ENCODE measurements at regions not wholly inside any gene's neighbourhood (a gene's known extent, or its start where the extent isn't known, plus 50 kb on each side); places are given as distances from the start of the nearest gene placed in this dataset.

DNA sequence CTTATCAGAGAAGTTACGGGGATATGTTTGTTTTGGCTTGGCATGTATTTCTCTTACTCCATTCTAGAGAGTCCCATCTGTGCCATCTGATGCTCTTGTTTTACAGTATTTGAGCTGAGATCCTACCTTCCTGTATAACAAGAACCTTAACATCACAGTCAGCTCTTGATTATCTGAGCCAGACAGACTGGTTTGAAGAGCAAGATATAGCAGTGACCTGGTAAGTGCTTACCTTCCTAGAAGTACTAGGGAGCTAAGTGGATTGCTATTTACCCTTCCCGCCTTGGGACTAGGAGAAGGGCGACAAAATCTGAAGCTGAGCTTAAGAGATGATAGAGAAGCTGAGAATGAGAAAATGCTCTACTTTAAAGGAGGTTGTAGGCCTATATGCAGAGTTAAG lies 235.3 kb downstream of the CSNK2A3 start:
- Mint-ChIP-seq H3K36me3 (ENCODE audit: low read depth) (peaks cover 2% of the 10 kb centered on the region), H3K4me3 (no peak overlapping the region), H3K4me1 (ENCODE audit: low read depth) (peaks cover 3% of the 10 kb centered on the region), H3K27me3 (ENCODE audit: low read depth) (no peaks in the 10 kb centered on the region), H3K9me3 (peaks cover 7% of the 10 kb centered on the region), H3K27ac (no peak overlapping the region)
- no peak for DNase-seq
- intact Hi-C loops (cut with micrococcal nuclease): no loop called here
- CTCF ChIA-PET: interaction anchor here (0.5 kb wide), 1 partner anchor 377 kb away, joined by 5 read pairs; no protein-coding TSS in a partner anchor

DNA sequence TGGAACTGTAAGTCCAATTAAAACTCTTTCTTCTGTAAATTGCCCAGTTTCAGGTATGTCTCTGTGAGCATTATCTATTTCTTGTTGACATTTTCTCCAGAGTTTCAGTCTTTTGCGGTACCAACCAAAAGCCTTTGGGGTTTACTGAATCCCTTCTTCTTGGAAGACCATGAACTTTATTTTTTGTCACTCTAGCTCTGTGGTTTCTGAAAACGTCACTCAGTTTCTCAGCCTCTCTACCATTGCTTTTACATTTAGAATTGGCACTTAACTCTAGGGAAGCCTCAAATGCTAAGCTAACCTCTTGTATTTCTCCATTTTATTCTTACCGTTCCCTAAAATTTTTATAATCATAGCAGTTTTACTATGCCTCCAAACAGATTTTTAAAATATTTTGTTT lies 237.6 kb downstream of the CSNK2A3 start:
- H3K27ac Mint-ChIP-seq: no peak overlapping the region
- peaks cover 2% of the 10 kb centered on the region for H3K36me3 Mint-ChIP-seq (ENCODE audit: low read depth)
- CTCF ChIA-PET: interaction anchor here (0.7 kb wide), 1 partner anchor 24 kb away, joined by 9 read pairs; no protein-coding TSS in a partner anchor
- intact Hi-C loops (cut with micrococcal nuclease): no loop called here
- no peak for DNase-seq
- H3K4me3 Mint-ChIP-seq: no peak overlapping the region
- H3K27me3 Mint-ChIP-seq (ENCODE audit: low read depth): no peaks in the 10 kb centered on the region
- peaks cover 7% of the 10 kb centered on the region for H3K9me3 Mint-ChIP-seq
- H3K4me1 Mint-ChIP-seq (ENCODE audit: low read depth): peaks cover 3% of the 10 kb centered on the region

DNA sequence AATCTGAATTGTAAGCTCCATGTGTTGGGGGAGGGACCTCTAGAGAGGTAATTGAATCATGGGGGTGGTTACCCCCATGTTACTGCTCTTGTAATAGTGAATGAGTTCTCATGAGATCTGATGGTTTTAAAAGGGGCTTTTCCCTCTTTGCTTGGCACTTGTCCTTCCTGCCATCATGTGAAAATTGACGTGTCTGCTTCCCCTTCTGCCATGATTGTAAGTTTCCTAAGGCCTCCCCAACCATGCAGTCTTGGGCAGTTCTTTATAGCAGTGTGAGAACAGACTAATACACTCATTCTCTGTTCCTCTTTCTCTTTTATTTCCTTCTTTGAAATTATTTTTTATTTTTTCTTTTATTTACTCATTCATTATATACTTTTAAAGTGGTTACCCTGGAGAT lies 239.4 kb downstream of the CSNK2A3 start:
- Mint-ChIP-seq H3K9me3 (peaks cover 7% of the 10 kb centered on the region), H3K4me3 (no peak overlapping the region), H3K36me3 (ENCODE audit: low read depth) (peaks cover 2% of the 10 kb centered on the region), H3K27me3 (ENCODE audit: low read depth) (no peaks in the 10 kb centered on the region), H3K27ac (no peak overlapping the region), H3K4me1 (ENCODE audit: low read depth) (peaks cover 3% of the 10 kb centered on the region)
- CTCF ChIA-PET: no interaction called here
- intact Hi-C loops (cut with micrococcal nuclease): no loop called here
- no peak for DNase-seq

DNA sequence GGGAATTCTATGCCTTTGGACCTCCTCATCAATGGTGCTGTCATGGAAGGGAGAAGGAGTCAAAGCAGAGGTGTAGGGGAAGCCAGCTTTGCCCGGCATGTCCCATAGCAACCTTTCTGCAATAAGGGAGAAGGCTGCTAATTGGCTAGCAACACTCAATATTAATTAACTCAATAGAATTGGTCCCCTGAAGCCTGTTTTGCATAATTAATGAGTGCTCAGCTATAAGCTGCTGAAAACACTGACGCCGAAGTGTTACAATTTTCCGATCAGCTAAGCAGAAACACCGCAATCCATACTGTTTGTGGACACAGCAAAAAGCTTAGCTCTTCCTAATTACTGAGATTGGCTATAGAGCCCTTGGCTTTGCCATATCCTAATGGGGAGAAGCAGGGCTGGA lies 245.0 kb downstream of the CSNK2A3 start:
- no peaks in the 10 kb centered on the region for H3K9me3 Mint-ChIP-seq
- H3K27ac Mint-ChIP-seq: no peak overlapping the region
- intact Hi-C loops (cut with micrococcal nuclease): no loop called here
- H3K36me3 Mint-ChIP-seq (ENCODE audit: low read depth): no peaks in the 10 kb centered on the region
- no peaks in the 10 kb centered on the region for H3K4me1 Mint-ChIP-seq (ENCODE audit: low read depth)
- H3K4me3 Mint-ChIP-seq: no peak overlapping the region
- H3K27me3 Mint-ChIP-seq (ENCODE audit: low read depth): no peaks in the 10 kb centered on the region
- DNase-seq: no peak
- CTCF ChIA-PET: interaction anchor here (0.6 kb wide), 1 partner anchor 70 kb away, joined by 3 read pairs; no protein-coding TSS in a partner anchor

DNA sequence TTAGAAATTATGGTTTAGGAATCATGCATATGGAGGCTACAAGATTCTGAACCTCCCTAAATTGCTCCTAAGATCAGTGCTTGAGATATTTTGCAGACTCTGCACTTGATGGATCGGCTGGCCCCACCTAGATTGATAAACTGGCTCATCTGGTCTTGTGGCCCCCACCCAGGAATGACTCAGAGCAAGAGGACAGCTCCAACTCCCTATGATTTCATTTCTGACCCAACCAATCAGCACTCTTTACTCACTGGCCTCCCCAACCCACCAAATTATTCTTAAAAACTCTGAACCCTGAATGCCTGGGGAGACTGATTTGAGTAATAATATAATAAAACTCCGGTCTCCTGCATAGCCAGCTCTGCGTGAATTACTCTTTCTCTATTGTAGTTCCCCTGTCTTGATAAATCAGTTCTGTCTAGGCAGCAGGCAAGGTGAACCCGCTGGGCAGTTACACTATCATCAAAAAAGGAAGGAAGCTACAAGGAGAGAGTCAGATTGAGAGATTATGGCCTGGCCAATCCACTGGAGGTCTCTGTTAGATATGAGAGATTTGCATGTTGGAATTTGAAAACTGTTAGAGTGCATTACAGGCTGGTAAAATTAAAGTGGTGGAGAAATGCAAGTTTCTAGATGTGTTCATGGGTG lies 245.8 kb downstream of the CSNK2A3 start:
- no peak overlapping the region for H3K4me3 Mint-ChIP-seq
- no peak for DNase-seq
- H3K36me3 Mint-ChIP-seq (ENCODE audit: low read depth): no peaks in the 10 kb centered on the region
- intact Hi-C loops (cut with micrococcal nuclease): no loop called here
- no peak overlapping the region for H3K27ac Mint-ChIP-seq
- H3K27me3 Mint-ChIP-seq (ENCODE audit: low read depth): no peaks in the 10 kb centered on the region
- CTCF ChIA-PET: interaction anchor here (0.6 kb wide), 1 partner anchor 506 kb away, joined by 3 read pairs; no protein-coding TSS in a partner anchor
- no peaks in the 10 kb centered on the region for H3K9me3 Mint-ChIP-seq
- H3K4me1 Mint-ChIP-seq (ENCODE audit: low read depth): no peaks in the 10 kb centered on the region

DNA sequence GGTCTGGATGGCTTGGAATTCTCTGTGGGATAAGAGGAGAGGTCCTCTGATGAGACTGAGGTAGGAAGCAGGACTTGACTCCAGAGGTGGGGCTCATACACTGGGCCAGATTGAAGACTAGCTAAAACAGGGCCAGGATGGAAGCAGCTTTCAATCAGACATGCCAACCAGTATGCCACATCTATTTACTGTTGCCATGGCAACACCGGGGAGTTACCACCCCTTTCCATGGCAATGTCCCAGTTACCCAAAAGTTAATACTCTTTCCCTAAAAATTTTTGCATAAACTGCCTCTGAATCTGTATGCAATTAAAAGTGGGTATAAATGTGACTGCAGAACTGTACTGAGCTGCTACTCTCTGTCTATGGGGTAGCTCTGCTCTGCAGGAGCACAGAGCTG lies 247.5 kb upstream of the ZBED5 start:
- Mint-ChIP-seq H3K36me3 (ENCODE audit: low read depth) (no peaks in the 10 kb centered on the region), H3K4me3 (no peak overlapping the region), H3K4me1 (ENCODE audit: low read depth) (no peaks in the 10 kb centered on the region), H3K27ac (no peak overlapping the region), H3K27me3 (ENCODE audit: low read depth) (no peaks in the 10 kb centered on the region), H3K9me3 (no peaks in the 10 kb centered on the region)
- DNase-seq: no peak
- intact Hi-C loops (cut with micrococcal nuclease): no loop called here
- CTCF ChIA-PET: interaction anchor here (0.6 to 1.5 kb wide), 2 partner anchors 78 to 264 kb away, joined by 3 read pairs; no protein-coding TSS in a partner anchor

DNA sequence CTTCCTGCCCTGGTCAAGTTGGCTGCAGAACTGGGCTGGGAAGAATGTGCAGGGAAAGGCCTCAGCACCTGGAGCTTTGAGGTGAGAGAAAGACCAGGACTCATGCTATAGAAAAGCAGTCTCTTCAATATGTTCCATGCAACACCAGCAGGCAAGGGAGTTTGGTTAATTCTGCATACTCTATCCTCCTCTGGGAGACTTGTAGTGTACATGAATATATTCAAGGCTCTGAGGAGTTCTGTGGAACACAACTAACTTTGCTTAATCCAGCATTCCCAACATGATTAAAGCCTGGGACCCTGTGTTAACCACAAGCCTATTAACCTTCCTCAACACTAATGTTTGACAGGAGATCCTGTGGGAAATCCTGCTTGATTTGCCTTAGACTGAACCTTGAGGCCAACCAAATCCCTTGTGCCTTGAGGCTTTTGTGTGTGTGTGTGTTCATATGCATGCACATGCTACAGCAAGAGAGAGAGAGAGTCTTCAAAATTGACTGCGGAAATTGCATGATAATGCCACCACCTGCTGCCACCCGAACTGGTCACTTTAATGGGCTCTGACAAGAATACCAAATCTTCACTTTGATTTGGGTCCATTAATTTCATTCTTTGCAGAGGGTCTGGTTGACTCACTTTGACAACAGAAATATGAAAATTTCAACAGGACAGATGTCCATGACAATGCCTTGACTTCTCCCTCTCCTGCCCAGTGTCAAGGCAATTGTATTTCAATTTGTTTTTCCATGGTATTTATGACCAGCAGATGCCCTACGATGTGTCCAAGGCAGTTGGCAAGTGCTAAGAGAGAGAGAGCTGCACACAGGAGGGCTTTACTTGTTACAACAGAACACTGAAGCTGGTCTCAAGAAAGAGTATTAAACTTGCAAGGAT lies 238.2 kb upstream of the ZBED5 start:
- intact Hi-C loops (cut with micrococcal nuclease): no loop called here
- Mint-ChIP-seq H3K4me1 (ENCODE audit: low read depth) (no peaks in the 10 kb centered on the region), H3K4me3 (no peak overlapping the region), H3K9me3 (peaks cover 7% of the 10 kb centered on the region), H3K27ac (no peak overlapping the region), H3K36me3 (ENCODE audit: low read depth) (peaks cover 4% of the 10 kb centered on the region), H3K27me3 (ENCODE audit: low read depth) (no peaks in the 10 kb centered on the region)
- no peak for DNase-seq
- CTCF ChIA-PET: no interaction called here

DNA sequence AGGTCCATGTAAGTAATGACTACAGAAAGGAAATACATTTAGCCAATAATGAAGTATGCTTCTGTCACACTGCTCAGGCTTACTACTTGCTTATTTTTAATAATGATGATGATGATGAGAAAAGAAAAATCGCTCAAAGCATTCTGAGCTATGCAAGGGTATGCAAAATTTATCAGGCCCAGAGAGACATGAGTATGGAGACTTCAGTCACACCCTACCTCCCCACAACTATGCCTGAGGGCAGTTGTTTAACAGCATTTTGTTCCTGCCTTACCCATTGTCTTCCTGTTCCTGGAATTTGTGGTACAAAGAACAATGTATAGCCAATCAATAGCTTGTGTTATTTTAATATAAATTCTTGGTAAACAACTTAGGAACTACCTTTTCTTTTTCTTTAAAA lies 232.6 kb upstream of the ZBED5 start:
- Mint-ChIP-seq H3K9me3 (peaks cover 7% of the 10 kb centered on the region), H3K36me3 (ENCODE audit: low read depth) (peaks cover 4% of the 10 kb centered on the region), H3K4me3 (no peak overlapping the region), H3K27me3 (ENCODE audit: low read depth) (no peaks in the 10 kb centered on the region), H3K27ac (no peak overlapping the region), H3K4me1 (ENCODE audit: low read depth) (no peaks in the 10 kb centered on the region)
- DNase-seq: no peak
- CTCF ChIA-PET: interaction anchor here (1.0 kb wide), 1 partner anchor 68 kb away, joined by 3 read pairs; no protein-coding TSS in a partner anchor
- intact Hi-C loops (cut with micrococcal nuclease): no loop called here

DNA sequence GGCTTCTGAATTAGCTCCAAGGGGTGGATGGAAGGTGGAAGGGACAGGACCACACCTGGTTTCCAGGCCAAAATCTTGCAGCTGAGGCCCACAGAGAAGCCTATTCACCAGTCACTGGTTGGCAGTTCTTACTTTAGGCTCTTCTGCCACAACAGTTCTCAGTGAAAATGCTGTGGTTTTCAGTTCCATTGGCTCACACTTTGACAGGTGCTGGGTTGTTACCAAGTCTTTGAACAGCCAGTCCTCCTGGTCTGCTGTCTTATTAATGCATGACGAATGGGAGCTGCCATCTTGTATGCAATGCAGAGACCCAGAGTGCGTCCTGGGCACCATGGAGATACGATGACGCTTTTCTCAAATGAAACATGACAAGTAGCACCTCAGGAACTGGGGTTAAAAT lies 232.0 kb upstream of the ZBED5 start:
- Mint-ChIP-seq H3K27me3 (ENCODE audit: low read depth) (no peaks in the 10 kb centered on the region), H3K36me3 (ENCODE audit: low read depth) (peaks cover 4% of the 10 kb centered on the region), H3K27ac (no peak overlapping the region), H3K4me3 (no peak overlapping the region), H3K9me3 (peaks cover 7% of the 10 kb centered on the region), H3K4me1 (ENCODE audit: low read depth) (no peaks in the 10 kb centered on the region)
- CTCF ChIA-PET: no interaction called here
- intact Hi-C loops (cut with micrococcal nuclease): no loop called here
- DNase-seq: no peak

DNA sequence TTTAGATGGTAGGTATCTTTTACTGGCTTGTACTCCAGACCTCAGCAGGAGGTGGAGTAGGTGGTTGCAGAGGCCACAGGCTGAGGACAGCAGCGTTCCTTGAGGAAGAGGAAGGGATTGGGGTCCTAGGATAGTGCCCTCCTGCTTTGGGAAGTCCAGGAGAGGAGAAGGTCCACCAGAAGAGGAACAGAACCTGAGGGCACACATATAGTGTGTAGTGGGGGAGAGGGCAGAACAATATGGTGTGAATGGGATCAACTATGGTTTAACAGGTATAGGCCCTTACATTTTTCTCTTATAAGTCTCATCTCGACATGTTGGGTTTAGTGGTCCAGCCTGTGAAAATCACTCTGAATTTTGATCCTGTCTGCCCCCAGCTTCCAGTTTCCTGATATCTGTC lies 229.1 kb upstream of the ZBED5 start:
- Mint-ChIP-seq H3K4me3 (no peak overlapping the region), H3K27me3 (ENCODE audit: low read depth) (no peaks in the 10 kb centered on the region), H3K4me1 (ENCODE audit: low read depth) (no peaks in the 10 kb centered on the region), H3K27ac (no peak overlapping the region), H3K36me3 (ENCODE audit: low read depth) (peaks cover 4% of the 10 kb centered on the region), H3K9me3 (peaks cover 7% of the 10 kb centered on the region)
- DNase-seq: no peak
- intact Hi-C loops (cut with micrococcal nuclease): no loop called here
- CTCF ChIA-PET: no interaction called here

DNA sequence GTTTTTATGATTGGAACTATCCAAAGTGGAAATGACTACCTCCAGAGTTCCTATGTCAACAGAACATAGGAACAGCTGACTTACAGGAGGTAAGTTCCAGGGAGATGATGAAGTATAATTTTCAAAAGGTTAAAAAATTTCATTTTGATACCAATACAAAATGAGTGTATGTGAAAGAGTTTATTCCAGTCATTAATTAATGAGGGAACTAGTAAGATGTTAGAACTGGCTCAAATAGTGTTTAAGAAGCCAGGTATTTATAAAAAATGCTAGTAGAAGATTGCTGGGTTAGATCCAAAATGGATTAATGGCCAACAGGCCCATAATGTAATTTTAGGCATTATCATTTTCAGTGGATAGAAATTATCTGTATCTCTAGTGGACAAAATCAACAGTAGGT lies 227.7 kb upstream of the ZBED5 start:
- no peaks in the 10 kb centered on the region for H3K4me1 Mint-ChIP-seq (ENCODE audit: low read depth)
- no peak overlapping the region for H3K27ac Mint-ChIP-seq
- no peaks in the 10 kb centered on the region for H3K9me3 Mint-ChIP-seq
- H3K4me3 Mint-ChIP-seq: no peak overlapping the region
- no peak for DNase-seq
- intact Hi-C loops (cut with micrococcal nuclease): no loop called here
- CTCF ChIA-PET: interaction anchor here (0.6 kb wide), 1 partner anchor 265 kb away, joined by 3 read pairs; no protein-coding TSS in a partner anchor
- no peaks in the 10 kb centered on the region for H3K27me3 Mint-ChIP-seq (ENCODE audit: low read depth)
- no peaks in the 10 kb centered on the region for H3K36me3 Mint-ChIP-seq (ENCODE audit: low read depth)

DNA sequence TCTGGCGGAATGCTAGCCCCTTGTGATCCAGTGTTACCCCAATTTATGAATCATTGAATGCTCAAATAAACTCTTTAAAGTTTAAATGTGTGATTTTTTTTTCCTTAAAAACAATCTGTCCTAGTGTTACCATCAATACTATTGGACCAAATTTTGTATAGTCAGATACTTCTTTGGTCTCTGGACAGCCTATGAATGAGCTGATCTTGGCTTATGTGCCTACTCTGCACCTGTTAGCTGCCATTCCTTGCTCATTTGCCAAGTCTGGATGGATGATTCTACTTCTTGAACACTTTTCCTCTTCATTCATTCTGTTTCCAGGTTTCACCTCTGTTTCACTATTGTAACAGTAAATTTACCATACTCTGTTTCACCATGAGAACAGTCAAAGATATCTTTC lies 226.5 kb upstream of the ZBED5 start:
- H3K27me3 Mint-ChIP-seq (ENCODE audit: low read depth): no peaks in the 10 kb centered on the region
- no peaks in the 10 kb centered on the region for H3K9me3 Mint-ChIP-seq
- intact Hi-C loops (cut with micrococcal nuclease): no loop called here
- no peak for DNase-seq
- CTCF ChIA-PET: no interaction called here
- H3K4me1 Mint-ChIP-seq (ENCODE audit: low read depth): no peaks in the 10 kb centered on the region
- H3K4me3 Mint-ChIP-seq: no peak overlapping the region
- H3K36me3 Mint-ChIP-seq (ENCODE audit: low read depth): no peaks in the 10 kb centered on the region
- no peak overlapping the region for H3K27ac Mint-ChIP-seq

DNA sequence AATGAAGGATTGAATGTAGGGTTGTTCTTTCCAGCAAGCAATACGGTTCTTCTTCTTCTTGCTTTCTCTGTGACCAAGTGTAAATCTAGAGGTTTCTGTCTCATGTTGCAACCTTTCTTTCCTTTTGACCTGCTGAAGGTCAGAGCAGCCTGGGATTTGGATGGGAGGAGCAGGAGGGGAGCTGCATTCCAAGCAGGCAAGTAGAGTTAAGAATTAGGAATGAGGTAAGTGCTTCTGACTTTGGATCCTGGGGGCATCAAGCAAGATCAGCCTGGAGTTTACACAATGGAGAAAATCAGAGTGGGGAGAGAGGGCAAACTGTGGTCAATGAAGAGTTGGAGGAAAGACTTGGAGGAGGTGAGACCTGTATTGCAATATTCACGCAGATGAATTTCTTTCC lies 225.6 kb upstream of the ZBED5 start:
- no peaks in the 10 kb centered on the region for H3K36me3 Mint-ChIP-seq (ENCODE audit: low read depth)
- intact Hi-C loops (cut with micrococcal nuclease): no loop called here
- DNase-seq: no peak
- no peaks in the 10 kb centered on the region for H3K4me1 Mint-ChIP-seq (ENCODE audit: low read depth)
- no peak overlapping the region for H3K4me3 Mint-ChIP-seq
- no peaks in the 10 kb centered on the region for H3K27me3 Mint-ChIP-seq (ENCODE audit: low read depth)
- CTCF ChIA-PET: no interaction called here
- no peaks in the 10 kb centered on the region for H3K9me3 Mint-ChIP-seq
- H3K27ac Mint-ChIP-seq: no peak overlapping the region

Measured in activated naive CD4-positive, alpha-beta T cell treated with anti-CD3 and anti-CD28 coated beads for 36 hours (primary cell).